Ishikawa (cell line): ENCODE measurements at regions not wholly inside any gene's neighbourhood (a gene's known extent, or its start where the extent isn't known, plus 50 kb on each side); places are given as distances from the start of the nearest gene placed in this dataset.

ENCODE experiments used
- CEBPB ChIP-seq: IDR thresholded peaks from 2 replicates; pipeline ENCODE4 v1.6.1; 2012
- EGR1 ChIP-seq: IDR thresholded peaks from 2 replicates; pipeline ENCODE4 v1.6.1; 2012
- RAD21 ChIP-seq: IDR thresholded peaks from 2 replicates; pipeline ENCODE4 v1.6.1; 2012; ENCODE audit warnings: low read depth
- TAF1 ChIP-seq: IDR thresholded peaks from 2 replicates; pipeline ENCODE4 v1.6.1; 2012; ENCODE audit warnings: low read depth, mild to moderate bottlenecking
- TCF12 ChIP-seq: IDR thresholded peaks from 2 replicates; pipeline ENCODE4 v1.6.1; 2012; ENCODE audit warnings: low read depth
- YY1 ChIP-seq: IDR thresholded peaks from 2 replicates; pipeline ENCODE4 v1.6.1; 2012; ENCODE audit warnings: low read depth

DNA sequence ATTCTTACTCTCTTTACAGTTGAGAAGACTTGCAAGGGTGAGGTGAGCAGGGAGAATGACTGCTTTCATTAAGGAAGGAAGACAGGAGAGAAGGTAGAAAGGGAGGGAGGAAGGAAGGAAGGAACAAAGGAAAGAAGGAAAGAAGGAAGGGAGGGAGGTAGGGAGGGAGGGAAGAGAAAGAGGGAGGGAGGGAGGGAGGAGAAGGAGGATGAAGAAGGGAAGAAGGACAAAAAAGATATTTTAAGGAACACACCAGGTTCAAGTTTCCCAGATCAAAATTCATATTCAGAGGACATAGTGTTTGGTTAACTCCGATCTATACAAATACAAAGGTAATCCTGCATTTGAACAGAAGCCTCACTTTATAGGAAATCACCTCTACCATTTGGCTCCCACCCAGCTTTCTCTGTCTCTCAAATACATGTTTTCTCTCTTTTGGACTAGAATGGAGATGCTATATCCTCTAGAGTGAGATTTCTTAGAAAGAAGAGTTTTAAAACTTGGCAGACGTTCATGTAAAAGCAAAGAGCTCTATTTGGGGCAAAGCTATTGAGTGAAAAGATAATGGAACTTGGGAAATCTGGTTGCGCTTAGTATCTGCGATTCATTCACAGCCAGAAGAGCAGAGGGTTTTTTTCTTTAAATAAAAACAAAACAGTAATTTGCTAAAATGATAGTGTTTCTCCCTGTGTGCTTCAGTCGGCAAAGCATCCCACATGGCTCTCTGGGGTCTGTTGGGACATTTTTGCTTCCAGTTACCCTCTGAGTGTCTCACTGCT is 261.9 kb upstream of the LYZL1 start:
- TF ChIP-seq YY1 (no peak), EGR1 (no peak), CEBPB (no peak), TAF1 (no peak), TCF12 (no peak), RAD21 (no peak)
